HTR-8/SVneo (cell line): ENCODE measurements at regions not wholly inside any gene's neighbourhood (a gene's known extent, or its start where the extent isn't known, plus 50 kb on each side); places are given as distances from the start of the nearest gene placed in this dataset.
"Not testable (repeated sequence)": the region's sequence is repeated elsewhere in the genome, so short reads cannot be mapped to it uniquely, and the experiment has no call there.

Source experiments
- DNase-seq: peaks from one replicate; pipeline ENCODE4 v3.0.0; 2011; ENCODE audit warnings: low spot score, mixed read lengths; ENCODE audit not compliant: insufficient read length
- FAIRE-seq: peaks from 2 replicates; lab custom pipeline; 2011; peaks lifted over from hg19 to GRCh38; lab: Jason Lieb, UNC

DNA sequence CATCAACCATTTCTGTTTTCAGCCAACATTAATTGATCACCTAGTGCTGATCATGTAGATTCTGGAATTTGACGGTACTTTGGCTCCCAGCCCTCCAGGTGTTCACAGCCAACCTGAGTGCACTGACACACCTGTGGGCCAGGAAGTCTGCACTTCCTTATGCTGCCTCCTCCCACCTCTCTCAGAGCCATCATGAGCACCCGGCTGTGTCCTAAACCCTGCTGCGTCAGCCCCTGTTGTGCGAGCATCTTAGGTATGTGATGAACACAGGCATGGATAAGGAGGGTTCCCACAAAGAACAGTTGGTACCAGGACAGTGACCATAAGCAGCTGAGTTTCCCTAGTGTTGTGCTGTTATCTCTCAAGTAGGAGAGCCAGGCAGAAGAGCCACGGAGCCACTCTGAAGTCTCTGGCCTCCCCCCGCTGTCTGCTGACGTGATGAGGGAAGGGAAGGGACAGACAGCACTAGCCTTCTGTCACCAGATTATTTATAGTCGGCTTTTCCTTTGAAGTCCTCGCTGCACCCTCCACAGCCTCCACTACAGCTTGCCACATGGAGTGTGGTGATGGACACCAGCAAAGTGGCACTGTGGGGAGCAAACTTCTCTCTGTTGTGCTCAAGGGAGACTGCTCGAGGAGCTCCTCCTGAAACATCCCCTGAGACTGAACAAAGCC lies 162.8 kb upstream of the ANKFN1 start:
- DNase-seq (no peak), FAIRE-seq (peak; percentile 4)

DNA sequence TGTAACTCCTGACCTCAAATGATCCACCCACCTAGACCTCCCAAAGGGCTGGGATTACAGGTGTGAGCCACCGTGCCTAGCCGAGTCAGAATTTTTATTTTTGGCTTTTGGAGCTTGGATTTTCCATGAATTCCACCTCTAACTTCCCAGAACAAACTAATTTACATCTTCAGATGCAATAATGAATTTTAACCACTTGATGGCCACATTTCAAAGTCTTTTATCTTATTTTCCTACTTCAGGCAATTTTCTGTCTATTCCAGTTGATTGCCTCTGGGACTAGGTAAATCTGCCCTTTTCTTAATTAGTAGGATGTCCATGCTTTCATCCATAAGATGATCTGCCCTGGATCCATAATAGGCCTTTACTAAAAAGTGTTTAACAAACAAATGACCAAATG lies 156.4 kb upstream of the ANKFN1 start:
- no peak for DNase-seq
- FAIRE-seq, result no peak

DNA sequence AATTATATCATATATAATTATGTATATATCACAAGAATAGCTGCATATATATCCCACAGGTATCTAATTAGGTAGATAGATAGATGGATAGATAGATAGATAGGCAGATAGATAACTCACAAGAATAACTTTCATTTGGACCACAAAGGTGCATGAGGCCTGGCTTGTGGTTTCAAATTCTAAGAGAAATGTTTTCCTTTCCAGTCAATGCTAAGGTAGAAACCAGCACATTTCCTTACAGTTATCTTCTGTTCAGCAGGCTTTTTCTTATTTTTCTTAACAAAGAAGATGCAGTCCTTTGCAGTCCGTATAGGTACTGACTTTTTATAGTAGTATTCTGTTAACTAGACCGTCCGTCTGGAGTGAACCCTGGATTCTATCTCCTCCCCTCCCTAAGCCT lies 152.9 kb upstream of the ANKFN1 start:
- FAIRE-seq, result no peak
- DNase-seq, result no peak

DNA sequence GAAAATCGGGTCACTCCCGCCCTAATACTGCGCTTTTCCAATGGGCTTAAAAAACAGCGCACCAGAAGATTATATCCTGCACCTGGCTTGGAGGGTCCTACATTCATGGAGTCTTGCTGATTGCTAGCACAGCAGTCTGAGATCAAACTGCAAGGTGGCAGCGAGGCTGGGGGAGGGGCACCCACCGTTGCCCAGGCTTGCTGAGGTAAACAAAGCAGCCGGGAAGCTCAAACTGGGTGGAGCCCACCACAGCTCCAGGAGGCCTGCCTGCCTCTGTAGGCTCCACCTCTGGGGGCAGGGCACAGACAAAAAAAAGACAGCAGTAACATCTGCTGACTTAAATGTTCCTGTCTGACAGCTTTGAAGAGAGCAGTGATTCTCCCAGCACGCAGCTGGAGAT lies 150.6 kb upstream of the ANKFN1 start:
- not testable (repeated sequence) for FAIRE-seq, DNase-seq

DNA sequence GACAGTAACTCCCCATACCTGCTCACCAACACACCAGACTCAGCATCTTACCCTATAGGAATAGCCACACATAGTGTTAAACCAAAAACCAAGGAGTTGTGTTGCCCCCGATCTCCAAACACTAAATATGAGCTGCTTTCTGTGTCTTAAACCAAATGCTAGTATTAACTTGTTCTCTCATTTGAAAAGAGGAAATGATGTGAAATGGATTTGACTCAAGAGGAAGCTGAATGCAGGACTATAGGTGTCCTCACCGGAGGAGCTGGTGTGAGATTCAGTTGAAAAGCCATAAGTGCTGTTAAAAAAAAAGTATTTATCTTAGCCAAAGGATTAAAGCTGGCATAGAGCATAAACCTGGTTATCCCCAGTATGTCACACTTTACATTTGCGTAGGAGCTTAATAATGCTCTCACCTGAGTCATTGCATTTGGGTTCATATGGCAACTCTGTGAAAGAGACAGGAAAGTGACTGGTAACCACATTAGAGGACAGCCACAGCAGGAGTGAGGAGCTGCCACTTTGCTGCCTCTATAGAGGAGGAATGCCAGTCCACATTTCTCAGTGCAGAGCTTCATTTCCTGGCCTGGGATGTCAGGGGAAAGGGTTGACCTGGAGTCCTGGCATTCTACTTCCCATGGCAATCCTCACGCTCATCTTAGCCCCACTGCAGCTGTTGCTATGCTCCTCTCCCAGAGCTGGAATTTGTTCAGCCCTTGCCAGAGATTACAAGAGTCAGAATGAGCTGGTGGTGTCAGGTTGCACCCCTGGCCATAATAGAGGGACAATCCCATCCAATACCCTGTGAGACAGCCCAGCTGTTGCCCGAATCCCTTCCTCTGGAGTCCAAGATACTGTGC lies 143.3 kb upstream of the ANKFN1 start:
- FAIRE-seq (no peak), DNase-seq (no peak)

DNA sequence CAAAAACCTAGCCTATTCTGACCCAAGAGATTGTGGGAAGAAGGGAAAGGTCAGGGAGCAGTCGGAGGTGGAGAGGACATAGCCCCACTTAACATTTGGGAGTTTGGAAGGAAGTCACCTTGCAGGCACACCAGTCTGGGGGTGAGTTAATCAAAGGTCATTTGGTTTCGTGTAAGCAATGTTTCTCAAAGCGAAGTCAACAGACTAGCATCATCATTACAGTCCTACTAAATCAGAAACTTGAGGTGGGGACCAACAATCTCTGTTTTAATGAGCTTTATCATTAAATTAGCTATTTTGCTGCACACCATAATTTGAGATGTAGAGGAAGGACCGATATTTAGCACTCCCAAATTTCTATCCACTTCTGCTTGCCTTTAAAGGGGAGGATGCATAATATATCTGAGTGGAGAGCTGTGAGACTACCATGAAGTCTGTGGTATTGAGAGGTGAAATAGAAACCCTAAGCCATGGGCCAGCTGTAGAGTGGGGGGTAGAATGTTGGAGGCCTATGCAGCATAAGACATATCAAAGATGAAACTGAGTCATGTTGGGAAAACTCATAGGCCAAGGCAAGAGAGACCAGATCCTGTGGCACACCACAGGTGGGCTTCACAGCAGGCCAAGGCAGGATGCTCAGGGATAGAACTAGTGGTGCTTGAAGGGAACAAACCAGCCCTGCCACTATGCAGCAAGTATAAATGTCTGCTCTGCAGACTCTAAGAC lies 141.7 kb upstream of the ANKFN1 start:
- FAIRE-seq, result no peak

DNA sequence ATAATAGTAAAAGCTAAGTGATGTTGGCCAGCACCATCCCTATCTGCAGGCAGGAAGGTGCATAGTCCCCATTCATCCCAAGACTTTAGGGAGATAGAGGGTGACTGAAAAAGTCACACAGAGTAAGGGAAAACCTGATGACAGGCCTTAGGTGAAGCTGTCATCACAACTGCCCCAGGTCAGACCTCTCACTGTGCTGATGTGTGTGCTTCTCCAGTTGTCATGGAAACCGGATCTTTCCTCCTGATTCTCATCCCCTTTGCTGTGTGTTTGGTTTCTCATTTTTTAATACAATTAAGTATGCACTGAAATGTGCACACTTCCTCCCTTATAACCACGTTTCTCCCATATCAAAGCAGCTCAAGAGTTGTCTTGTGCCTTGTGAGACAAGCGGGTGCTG lies 135.1 kb upstream of the ANKFN1 start:
- peak; percentile 46 for FAIRE-seq
- no peak for DNase-seq

More for the DNA sequence above, 141.7 kb upstream of the ANKFN1 start:
- no peak for DNase-seq

DNA sequence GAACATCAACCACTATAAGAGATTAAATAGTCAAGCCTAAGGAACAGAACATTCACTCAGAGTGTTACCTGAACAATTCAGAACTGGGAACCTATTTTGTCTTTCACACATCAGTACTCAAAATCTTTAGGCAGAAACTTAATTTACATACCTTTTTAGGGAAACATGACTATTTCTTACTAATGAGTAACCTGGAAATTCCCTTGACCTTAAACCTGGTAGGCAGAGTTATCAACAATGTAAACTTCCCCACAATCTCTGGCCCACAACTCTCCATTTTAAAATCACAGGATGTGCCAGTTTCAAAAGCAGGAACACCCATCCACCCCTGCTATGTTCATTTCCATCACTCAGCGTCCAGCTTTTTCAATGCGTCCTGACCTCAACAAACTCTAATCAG lies 132.9 kb upstream of the ANKFN1 start:
- FAIRE-seq, result no peak
- no peak for DNase-seq

DNA sequence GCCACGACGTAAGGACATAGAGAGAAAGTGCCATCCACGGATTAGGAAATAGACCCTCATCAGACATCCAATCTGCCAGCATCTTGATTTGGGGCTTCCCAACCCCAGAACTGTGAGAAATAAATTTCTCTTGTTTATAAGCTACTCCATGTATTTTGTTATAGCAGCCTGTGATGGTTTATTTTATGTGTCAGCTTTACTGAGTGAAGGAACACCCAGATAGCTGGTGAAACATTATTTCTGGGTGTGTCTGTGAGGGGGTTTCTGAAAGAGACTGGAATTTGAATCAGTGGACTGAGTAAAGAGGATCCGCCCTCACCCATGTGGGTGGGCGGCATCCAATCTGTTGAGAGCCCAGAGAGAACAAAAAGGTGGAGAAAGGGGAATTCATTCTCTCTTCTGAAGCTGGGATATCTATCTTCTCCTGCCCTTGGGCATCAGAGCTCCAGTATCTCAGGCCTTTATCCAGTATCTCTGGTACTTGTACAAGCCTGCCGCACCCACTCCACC lies 131.5 kb upstream of the ANKFN1 start:
- DNase-seq (no peak), FAIRE-seq (no peak)

DNA sequence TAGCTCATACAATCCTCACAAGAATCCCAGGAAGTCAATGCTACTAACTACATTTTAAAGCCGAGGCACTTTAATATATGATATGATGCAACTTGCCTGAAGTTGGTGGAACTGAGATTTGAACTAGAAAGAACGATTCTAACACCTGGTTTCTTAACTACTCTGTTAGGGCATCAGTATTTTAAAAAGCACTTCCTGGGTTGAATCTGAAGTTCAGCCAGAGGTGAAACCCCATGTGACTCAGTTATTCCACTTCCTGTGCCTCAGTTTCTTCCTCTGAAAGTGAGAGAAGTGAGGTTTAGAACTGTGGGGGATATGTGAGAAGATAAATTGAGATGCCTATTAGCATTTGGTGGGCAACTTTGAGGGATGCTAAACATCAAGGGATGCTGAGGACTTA lies 129.4 kb upstream of the ANKFN1 start:
- no peak for FAIRE-seq

DNA sequence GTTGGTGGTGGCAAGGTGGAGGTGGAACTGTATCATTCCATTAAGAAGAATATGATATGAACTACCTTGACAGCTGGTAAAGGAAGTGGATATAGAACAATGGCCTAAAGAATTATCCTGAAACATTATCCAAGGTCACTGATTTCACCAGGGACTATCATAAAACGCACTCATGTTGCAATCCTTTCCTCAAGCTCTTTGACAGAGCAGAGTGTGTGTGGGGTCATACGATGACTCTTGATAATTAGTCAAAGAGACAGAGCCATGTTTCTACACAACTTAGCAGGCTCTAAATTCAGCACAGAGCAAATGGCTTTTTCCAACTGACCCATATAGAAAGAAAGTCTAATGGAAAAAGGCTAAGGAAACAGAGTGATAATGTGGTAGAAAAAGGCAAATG lies 126.4 kb upstream of the ANKFN1 start:
- DNase-seq (no peak), FAIRE-seq (no peak)

More for the DNA sequence above, 129.4 kb upstream of the ANKFN1 start:
- DNase-seq, result no peak

DNA sequence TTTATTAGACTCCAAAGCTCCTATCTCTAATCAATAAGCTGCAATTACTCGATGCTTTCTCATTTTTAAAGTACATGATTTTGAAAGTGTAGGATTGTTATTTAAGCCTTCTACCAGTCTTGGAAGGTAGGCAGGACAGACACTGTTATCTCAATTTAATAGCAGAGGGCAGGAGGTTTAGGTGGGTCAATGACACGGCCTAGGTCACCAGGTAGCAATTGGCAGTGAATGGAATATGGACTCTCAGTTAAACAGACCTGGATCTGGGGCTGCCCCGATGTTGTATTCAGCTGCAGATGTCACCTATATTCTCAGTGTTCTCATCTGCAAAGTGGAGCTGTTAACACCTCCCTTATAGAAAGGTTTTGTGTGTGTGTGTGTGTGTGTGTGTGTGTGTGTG lies 124.4 kb upstream of the ANKFN1 start:
- FAIRE-seq (no peak), DNase-seq (no peak)

DNA sequence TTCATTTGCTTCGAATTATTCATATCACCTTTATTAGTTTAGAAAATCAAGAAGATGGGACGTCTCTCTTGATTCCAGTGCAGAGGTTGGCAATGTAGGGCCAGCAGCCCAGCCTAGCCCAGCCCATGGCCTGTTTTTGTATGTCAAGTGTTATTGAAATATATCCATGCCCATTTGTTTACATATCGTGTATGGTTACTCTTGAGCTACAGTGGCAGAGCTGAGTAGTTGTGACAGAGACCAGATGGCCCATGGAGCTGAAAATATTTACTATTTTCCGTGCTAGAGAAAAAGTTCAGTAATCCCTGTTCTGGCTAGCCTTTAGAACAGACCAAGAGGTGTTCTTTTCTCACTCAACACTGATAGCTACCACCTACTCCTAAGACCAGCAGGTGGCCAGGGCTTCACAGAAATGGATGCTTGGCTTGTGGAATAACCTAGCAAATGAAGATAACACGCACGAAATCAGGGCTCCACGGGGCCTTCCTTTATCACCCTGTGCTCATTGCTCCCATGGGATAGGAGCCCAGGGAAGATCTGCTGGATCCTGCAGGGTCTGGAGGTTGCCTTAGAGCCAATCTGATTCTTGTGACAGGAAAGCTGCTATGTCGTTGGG lies 123.2 kb upstream of the ANKFN1 start:
- FAIRE-seq, result no peak

DNA sequence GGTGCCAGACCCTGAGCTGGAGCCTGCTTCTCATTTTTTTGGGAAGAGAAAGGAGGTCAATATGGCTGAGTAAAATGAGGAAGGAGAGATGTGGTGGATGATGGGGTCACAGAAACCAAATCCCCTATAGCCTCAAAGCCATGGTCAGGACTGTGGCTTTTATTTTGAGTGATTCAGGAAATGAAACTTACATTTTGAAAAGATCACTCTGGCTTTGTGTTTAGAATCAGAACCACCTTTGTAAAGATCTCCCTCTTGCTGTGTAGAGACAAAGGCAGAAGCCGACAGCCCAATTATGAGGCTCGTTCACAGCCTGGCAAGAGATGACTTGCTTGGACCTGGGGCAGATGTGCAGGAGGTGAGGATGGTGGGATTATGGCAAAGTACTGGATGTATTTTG lies 121.6 kb upstream of the ANKFN1 start:
- FAIRE-seq (no peak), DNase-seq (no peak)

More for the DNA sequence above, 123.2 kb upstream of the ANKFN1 start:
- no peak for DNase-seq

DNA sequence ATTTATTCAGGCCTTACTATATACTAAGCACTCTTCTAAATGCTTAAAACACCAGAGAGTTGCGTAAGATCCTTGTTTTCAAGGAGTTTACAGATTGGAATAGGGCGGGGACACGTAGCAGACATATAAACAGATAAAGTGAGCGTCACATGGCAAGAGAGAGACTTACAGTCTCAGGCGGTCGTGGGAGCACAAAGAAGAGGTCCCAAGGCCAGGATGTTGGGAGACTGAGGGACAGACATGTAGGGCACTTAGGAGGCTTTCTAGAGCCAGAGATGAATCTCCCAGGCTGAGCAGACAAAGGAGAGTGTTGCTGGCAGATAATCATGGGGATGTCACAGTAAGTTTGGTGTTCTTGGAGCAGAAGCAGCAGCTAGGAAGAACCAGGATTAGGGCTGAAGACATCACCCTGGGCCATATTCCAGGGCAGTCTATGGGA lies 119.1 kb upstream of the ANKFN1 start:
- DNase-seq (no peak), FAIRE-seq (no peak)

DNA sequence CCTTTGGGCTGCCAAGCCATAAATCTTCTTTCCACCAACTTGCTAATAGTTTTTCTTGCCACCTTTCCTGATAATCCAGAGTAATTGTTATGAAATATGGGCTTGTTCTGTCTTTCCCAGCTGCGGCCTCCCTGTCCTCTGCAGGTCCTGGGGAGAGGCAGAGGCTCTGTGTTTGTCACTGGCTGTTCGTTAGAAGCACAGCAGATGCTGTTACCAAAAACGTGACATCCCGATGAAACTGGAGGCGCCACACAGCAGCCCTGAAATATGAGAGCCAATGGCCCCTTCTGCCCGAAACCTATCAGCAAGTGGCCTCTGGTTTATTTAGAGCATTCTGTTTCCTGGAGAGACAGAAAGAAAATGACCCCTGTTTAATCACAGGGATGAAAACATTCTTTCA lies 115.1 kb upstream of the ANKFN1 start:
- FAIRE-seq, result no peak
- DNase-seq, result no peak

DNA sequence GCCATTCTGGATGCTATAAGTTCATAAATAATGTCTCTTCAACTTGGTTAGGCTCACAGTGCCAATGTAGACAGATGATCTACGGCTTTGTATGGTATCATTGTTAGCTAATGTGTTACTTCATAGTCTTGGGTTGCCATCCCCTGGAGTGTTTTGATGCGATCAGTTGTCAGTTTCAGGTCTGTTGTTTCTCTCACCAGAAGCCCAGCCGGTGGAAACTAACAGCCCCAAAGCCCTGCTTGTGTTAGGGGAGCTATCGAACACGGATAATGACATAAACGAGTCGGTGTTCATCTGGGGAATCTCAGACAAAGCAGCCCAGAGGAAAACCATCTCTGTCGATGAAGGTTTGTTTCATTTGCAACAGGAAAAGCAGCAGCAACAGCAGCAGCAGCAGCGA lies 107.4 kb upstream of the ANKFN1 start:
- FAIRE-seq (peak; percentile 57), DNase-seq (no peak)

DNA sequence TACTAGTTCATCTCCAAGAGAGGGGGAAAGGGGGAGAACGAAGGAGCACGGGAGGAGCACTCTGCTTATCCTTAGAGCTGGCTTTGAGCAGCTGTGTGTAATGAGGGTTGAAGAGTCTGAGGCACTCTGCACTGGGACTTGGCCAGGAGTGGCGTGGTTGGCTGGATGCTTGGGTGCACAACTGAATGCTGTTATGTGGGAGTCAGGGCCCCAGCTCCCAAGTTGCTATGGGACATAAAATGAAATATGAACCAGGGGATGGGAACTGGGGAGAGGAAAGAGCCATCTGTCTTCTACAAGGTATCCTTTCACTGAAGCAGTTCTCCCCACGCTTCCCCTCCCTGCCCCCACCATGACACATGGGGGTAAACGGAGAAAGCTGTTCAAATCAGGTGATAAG lies 105.9 kb upstream of the ANKFN1 start:
- FAIRE-seq, result no peak
- DNase-seq, result no peak

DNA sequence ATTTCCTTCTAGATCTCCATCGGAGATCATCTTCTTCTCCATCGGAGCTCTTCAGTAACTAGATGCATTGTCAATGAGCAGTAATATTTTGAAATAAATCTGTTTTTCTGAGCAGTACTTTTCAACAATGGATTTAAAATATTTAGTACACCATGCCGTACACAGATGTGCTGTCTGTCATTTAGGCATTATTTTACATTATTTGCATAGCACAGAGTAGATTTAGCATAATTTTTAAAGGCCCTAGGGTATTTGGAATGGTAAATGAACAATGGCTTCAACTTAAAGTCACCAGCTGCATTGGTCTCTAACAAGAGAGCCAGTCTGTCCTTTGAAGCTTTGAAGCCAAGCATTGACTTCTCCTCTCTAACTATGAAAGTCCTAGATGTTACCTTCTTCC lies 95.4 kb upstream of the ANKFN1 start:
- no peak for FAIRE-seq

DNA sequence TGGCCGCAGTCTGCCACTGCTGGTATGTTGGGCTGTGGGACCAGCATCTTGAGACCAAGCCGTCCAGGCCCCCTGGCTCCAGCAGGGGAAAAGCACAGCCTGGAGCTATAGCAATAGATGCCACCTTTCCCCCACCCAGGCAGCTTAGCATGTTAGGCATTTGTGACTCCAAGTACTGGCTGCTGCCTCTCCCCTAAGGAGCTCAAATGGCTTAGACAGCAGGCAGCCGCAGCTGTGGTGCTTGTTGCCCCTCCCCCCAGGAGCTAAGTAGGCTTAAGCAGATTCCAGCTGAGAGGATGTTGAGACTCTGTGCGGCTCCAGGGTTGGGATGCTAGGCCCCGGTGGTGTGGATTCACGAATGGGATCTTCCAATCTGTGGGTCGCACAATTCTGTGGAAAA lies 88.8 kb upstream of the ANKFN1 start:
- FAIRE-seq, result no peak
- DNase-seq, result no peak

More for the DNA sequence above, 95.4 kb upstream of the ANKFN1 start:
- no peak for DNase-seq
